ENCODE measurements at regions not wholly inside any gene's neighbourhood (a gene's known extent, or its start where the extent isn't known, plus 50 kb on each side); places are given as distances from the start of the nearest gene placed in this dataset.

GRCh38 chr2:49379406-49379805 is 225.1 kb upstream of the FSHR start (continued):
- TF ChIP-seq ZNF462 (CRISPR knock-in tag; IDR thresholded peaks at IDR 0.05) = no peak
- no peak for TF ChIP-seq CREB1 (CRISPR knock-in tag; IDR thresholded peaks at IDR 0.05; ENCODE audit: low read depth)
- TF ChIP-seq STAT1 (IDR thresholded peaks at IDR 0.05; ENCODE audit: unreplicated experiment) = no peak
- no peak for TF ChIP-seq ETS1 (IDR thresholded peaks at IDR 0.05)
- no peak for TF ChIP-seq JUNB (IDR thresholded peaks at IDR 0.05; ENCODE audit: unreplicated experiment)
- no peak for TF ChIP-seq REST (IDR thresholded peaks at IDR 0.05; ENCODE audit: unreplicated experiment)
- no peak for TF ChIP-seq POLR2AphosphoS5 (IDR thresholded peaks at IDR 0.05; ENCODE audit: low read depth)
- TF ChIP-seq ZNF114 (CRISPR knock-in tag; IDR thresholded peaks at IDR 0.05) = no peak
- no peak for TF ChIP-seq ZNF331 (CRISPR knock-in tag; IDR thresholded peaks at IDR 0.05; ENCODE audit: low read depth)
- TF ChIP-seq NANOG (IDR thresholded peaks at IDR 0.05; ENCODE audit: borderline replicate concordance) = no peak
- no peak for TF ChIP-seq CTCF (conservative IDR thresholded peaks at IDR 0.05; ENCODE audit: low read depth in 2 of 2)

Measured in GM23338 (cell line).